DOHH2 (cell line): ENCODE measurements at regions not wholly inside any gene's neighbourhood (a gene's known extent, or its start where the extent isn't known, plus 50 kb on each side); places are given as distances from the start of the nearest gene placed in this dataset.

ENCODE experiments used
- EZH2phosphoT487 ChIP-seq: fragments of 200-600 bp; sonication (generic); IDR thresholded peaks from 2 replicates; pipeline ENCODE4 v1.6.1; 2017; ENCODE audit warnings: borderline replicate concordance, mild to moderate bottlenecking, antibody characterized with exemption, low read length, moderate library complexity, mixed read lengths
- TF ChIP-seq, protein P1 (sequence below): fragments of 200-600 bp; sonication (generic); IDR thresholded peaks from one replicate; pipeline ENCODE4 v1.5.1; 2014; ENCODE audit warnings: antibody characterized with exemption, mild to moderate bottlenecking, low read depth, low read length; ENCODE audit not compliant: poor library complexity, severe bottlenecking

DNA sequence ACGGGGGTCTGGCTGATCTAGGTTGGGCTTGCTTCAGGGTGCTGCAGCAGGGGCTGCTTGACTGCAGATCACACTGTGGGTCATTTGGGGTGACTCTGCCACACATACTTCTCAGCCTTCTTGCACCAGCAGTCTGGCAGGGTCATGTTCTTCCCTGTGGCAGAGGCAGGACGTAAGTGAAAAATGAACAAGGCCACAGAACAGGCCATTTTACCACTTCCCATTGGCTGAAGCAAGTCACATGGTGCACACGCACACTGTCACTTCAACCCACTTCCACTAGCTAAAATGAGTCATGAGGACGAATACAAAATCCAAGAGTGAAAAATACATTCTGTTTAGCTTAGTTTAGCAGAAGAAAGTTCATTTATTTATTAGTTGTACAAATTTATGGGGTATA, 168.6 kb upstream of the GGTLC1 start:
- TF ChIP-seq, protein P1, sequence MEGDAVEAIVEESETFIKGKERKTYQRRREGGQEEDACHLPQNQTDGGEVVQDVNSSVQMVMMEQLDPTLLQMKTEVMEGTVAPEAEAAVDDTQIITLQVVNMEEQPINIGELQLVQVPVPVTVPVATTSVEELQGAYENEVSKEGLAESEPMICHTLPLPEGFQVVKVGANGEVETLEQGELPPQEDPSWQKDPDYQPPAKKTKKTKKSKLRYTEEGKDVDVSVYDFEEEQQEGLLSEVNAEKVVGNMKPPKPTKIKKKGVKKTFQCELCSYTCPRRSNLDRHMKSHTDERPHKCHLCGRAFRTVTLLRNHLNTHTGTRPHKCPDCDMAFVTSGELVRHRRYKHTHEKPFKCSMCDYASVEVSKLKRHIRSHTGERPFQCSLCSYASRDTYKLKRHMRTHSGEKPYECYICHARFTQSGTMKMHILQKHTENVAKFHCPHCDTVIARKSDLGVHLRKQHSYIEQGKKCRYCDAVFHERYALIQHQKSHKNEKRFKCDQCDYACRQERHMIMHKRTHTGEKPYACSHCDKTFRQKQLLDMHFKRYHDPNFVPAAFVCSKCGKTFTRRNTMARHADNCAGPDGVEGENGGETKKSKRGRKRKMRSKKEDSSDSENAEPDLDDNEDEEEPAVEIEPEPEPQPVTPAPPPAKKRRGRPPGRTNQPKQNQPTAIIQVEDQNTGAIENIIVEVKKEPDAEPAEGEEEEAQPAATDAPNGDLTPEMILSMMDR = no peak
- no peak for TF ChIP-seq EZH2phosphoT487
